Heart right ventricle (tissue), 16 donors: ENCODE measurements at regions not wholly inside any gene's neighbourhood (a gene's known extent, or its start where the extent isn't known, plus 50 kb on each side); places are given as distances from the start of the nearest gene placed in this dataset.

ENCODE experiments used
- ATAC-seq, 8 donors: fragments of 200-7000 bp; cut with Tn5 transposase; one replicate each; pipeline ENCODE4 v1.9.1; 2020; ENCODE audit warnings: mild to moderate bottlenecking in 8 of 8, moderate library complexity in 8 of 8, moderate number of reproducible peaks in 1 of 8
- DNase-seq, 2 donors: peaks; one replicate each; pipeline ENCODE4 v3.0.0-alpha.2; 2020
- H3K27ac ChIP-seq, 10 donors: fragments of 200-600 bp; sonication (generic) in 2 of 10; one replicate each; pipeline versions ENCODE4 v1.5.0 to v1.8.0; 2020 to 2022; ENCODE audit warnings: mild to moderate bottlenecking in 3 of 10
- H3K27me3 ChIP-seq, 7 donors: fragments of 200-600 bp; one replicate each; pipeline ENCODE4 v1.8.0; 2021 to 2022; ENCODE audit warnings: mild to moderate bottlenecking in 2 of 7
- H3K36me3 ChIP-seq, 9 donors: fragments of 200-600 bp; sonication (generic) in 1 of 9; one replicate each; pipeline versions ENCODE4 v1.5.0 to v1.8.0; 2020 to 2022; ENCODE audit warnings: mild to moderate bottlenecking in 2 of 9
- H3K4me1 ChIP-seq, 9 donors: fragments of 200-600 bp; sonication (generic) in 1 of 9; one replicate each; pipeline versions ENCODE4 v1.5.0 to v1.8.0; 2020 to 2022; ENCODE audit warnings: mild to moderate bottlenecking in 4 of 9
- H3K4me3 ChIP-seq, 10 donors: fragments of 200-600 bp; sonication (generic) in 2 of 10; one replicate each; pipeline versions ENCODE4 v1.5.0 to v1.8.0; 2020 to 2022; ENCODE audit warnings: mild to moderate bottlenecking in 7 of 10, moderate library complexity in 2 of 10
- H3K9me3 ChIP-seq, 11 donors: fragments of 200-600 bp in 10 of 11; sonication (generic) in 2 of 11; one replicate each; pipeline versions ENCODE4 v1.5.0 to v1.8.0; 2013 to 2022; ENCODE audit warnings: mild to moderate bottlenecking in 2 of 11, control low read depth in 1 of 11, moderate library complexity in 1 of 11
- CTCF ChIP-seq, 9 donors: fragments of 200-600 bp; sonication (generic) in 2 of 9; IDR thresholded peaks; one replicate each; pipeline versions ENCODE4 v1.5.0 to v1.8.0; 2021 to 2022; ENCODE audit warnings: antibody characterized with exemption in 9 of 9, mild to moderate bottlenecking in 5 of 9, moderate library complexity in 1 of 9
- WGBS, 2 donors: extraction: QIAGEN DNeasy Blood & Tissue Kit; methylation state at CpG; one replicate each; pipeline ENCODE4 v1.1.7; 2013; ENCODE audit warnings: inconsistent platforms in 1 of 2; 5-methylcytosine and 5-hydroxymethylcytosine counted together
- intact Hi-C, 10 donors: fragments of 100-400 bp; cut with DNase I; formaldehyde crosslinking; loops; one replicate each; pipeline versions ENCODE4 v1.11.1 to v1.14.2; 2022
- donor health status: Arrhythmogenic right ventricular cardiomyopathy.
- donor health status: ischemic (EF 13 %, LVEDD 7.1; RV severe dilation, severe dysfunction).
- donor health status: healthy with polysubstance abuse.
- donor health status: DM: no; HTN: yes; CAD: no.
- donor health status: DM: no; HTN: no; CAD: no.
- donor health status: ischemic (EF 25% LVEDD 6.9; RV normal size, moderate dysfunction).
- donor health status: ischemic (EF 25% LVEDD 5.7; RV mildly dilated, moderate dysfunction).
- donor health status: healthy.
- donor health status: DM: yes; HTN: yes; CAD: no.
- donor health status: Ischemic cardiomyopathy.
- donor health status: ischemic (EF 35%, LVEDD 5.7; RV mildly dilated, moderate dysfunction).
- donor health status: nonischemic (EF 11% LVEDD 7.7; RV severe dilation, severe dysfunction).
- donor health status: DM: yes; HTN: yes; CAD: no.
- donor health status: PGD.
- donor health status: ischemic (EF 29% LVEDD 5.4; RV normal size, mild dysfunction).
- donor health status: nonischemic (EF 23%, LVEDD 6.1; RV moderate dilation, normal function).

- H3K4me1 ChIP-seq: no peaks in the 10 kb centered on the region
- H3K9me3 ChIP-seq: no peaks in the 10 kb centered on the region
- H3K27ac ChIP-seq: no peak overlapping the region
- H3K4me3 ChIP-seq: no peak overlapping the region
- no peaks in the 10 kb centered on the region for H3K27me3 ChIP-seq
- no peak for TF ChIP-seq CTCF (IDR thresholded peaks at IDR 0.05)
- WGBS, 2 donors: 61 to 72% methylated on average over 3 of the region's 3 CpGs
- ATAC-seq (no peak), DNase-seq (no peak)
- intact Hi-C loops: no loop called here
- H3K36me3 ChIP-seq: no peaks in the 10 kb centered on the region
Measured at GRCh38 chr2:107263628-107264027, 377.7 kb upstream of the ST6GAL2 start.

GRCh38 chr2:107264184-107264583 lies 378.2 kb upstream of the ST6GAL2 start:
- intact Hi-C loops: no loop called here
- H3K4me3 ChIP-seq: no peak overlapping the region
- TF ChIP-seq CTCF (IDR thresholded peaks at IDR 0.05): no peak
- H3K36me3 ChIP-seq: no peaks in the 10 kb centered on the region
- ATAC-seq (no peak), DNase-seq (no peak)
- H3K27ac ChIP-seq: no peak overlapping the region
- no peaks in the 10 kb centered on the region for H3K27me3 ChIP-seq
- WGBS, 2 donors: 88 to 92% methylated on average over 6 of the region's 6 CpGs
- no peaks in the 10 kb centered on the region for H3K4me1 ChIP-seq
- H3K9me3 ChIP-seq: no peaks in the 10 kb centered on the region

- DNase-seq (no peak), ATAC-seq (no peak)
- Histone ChIP-seq H3K4me1 (no peaks in the 10 kb centered on the region), H3K27ac (no peak overlapping the region), H3K4me3 (no peak overlapping the region), H3K27me3 (no peaks in the 10 kb centered on the region), H3K9me3 (peaks cover 0 to 6% (median 0%) of the 10 kb centered on the region in 11 donors), H3K36me3 (no peaks in the 10 kb centered on the region)
- no peak for TF ChIP-seq CTCF (IDR thresholded peaks at IDR 0.05)
- intact Hi-C loops: no loop called here
- 93 to 94% methylated on average over 1 of the region's 1 CpG for WGBS, 2 donors
Measured at GRCh38 chr2:107266555-107266954, 380.6 kb upstream of the ST6GAL2 start.

GRCh38 chr2:107267086-107267485 lies 381.1 kb upstream of the ST6GAL2 start:
- 86 to 91% methylated on average over 3 of the region's 3 CpGs for WGBS, 2 donors
- DNase-seq: no peak
- intact Hi-C loops: no loop called here

More at GRCh38 chr2:107267086-107267485, 381.1 kb upstream of the ST6GAL2 start:
- no peaks in the 10 kb centered on the region for H3K4me1 ChIP-seq
- H3K36me3 ChIP-seq: no peaks in the 10 kb centered on the region
- H3K9me3 ChIP-seq: peaks cover 0 to 6% (median 0%) of the 10 kb centered on the region in 11 donors
- no peaks in the 10 kb centered on the region for H3K27me3 ChIP-seq
- TF ChIP-seq CTCF (IDR thresholded peaks at IDR 0.05): no peak
- H3K27ac ChIP-seq: no peak overlapping the region
- no peak for ATAC-seq
- H3K4me3 ChIP-seq: no peak overlapping the region
